PC-3 (cell line): ENCODE measurements at regions not wholly inside any gene's neighbourhood (a gene's known extent, or its start where the extent isn't known, plus 50 kb on each side); places are given as distances from the start of the nearest gene placed in this dataset.

Source experiments
- ATAC-seq: fragments of 200-7000 bp; cut with Tn5 transposase; 2 replicates; pipeline ENCODE4 v1.9.1; 2020; ENCODE audit warnings: mild to moderate bottlenecking, moderate library complexity
- BruUV-seq: library from RNA; stranded (reverse); fragments of 400-500 nt; replicated peaks from 2 replicates; lab custom pipeline; 2021; lab: Mats Ljungman, UMichigan
- CTCF ChIA-PET: fragments of 300-600 bp; sonication (Branson Sonifier 250); formaldehyde crosslinking; loops from one replicate; lab custom pipeline; 2022; ENCODE audit warnings: antibody characterized with exemption; lab: Charles Lee
- POLR2A ChIA-PET: fragments of 300-600 bp; sonication (Branson Sonifier 250); formaldehyde crosslinking; loops from one replicate; lab custom pipeline; 2022; ENCODE audit warnings: antibody characterized with exemption; ENCODE audit not compliant: unreplicated experiment; lab: Charles Lee
- DNase-seq: peaks from one replicate; pipeline ENCODE4 v3.0.0-alpha.2; 2015
- H2AFZ ChIP-seq: fragments of 300-600 bp; sonication (generic); 2 replicates; pipeline ENCODE4 v1.6.0; 2016; ENCODE audit warnings: antibody characterized with exemption, low read length
- H3F3A ChIP-seq: fragments of 300-600 bp; sonication (generic); one replicate; pipeline ENCODE4 v1.6.0; 2017; ENCODE audit warnings: antibody characterized with exemption, low read length, control low read depth, mild to moderate bottlenecking; ENCODE audit not compliant: unreplicated experiment
- H3K27ac ChIP-seq: fragments of 300-600 bp; sonication (generic); 2 replicates; pipeline ENCODE4 v1.5.1; 2016; ENCODE audit warnings: mild to moderate bottlenecking, low read length
- H3K27me3 ChIP-seq: fragments of 300-600 bp; sonication (generic); 2 replicates; pipeline ENCODE4 v1.6.1; 2016; ENCODE audit warnings: low read length, mixed read lengths
- H3K36me3 ChIP-seq: fragments of 300-600 bp; sonication (generic); 2 replicates; pipeline ENCODE4 v1.6.1; 2016; ENCODE audit warnings: low read depth, mixed run types, low read length, mixed read lengths
- H3K4me1 ChIP-seq: fragments of 300-600 bp; sonication (generic); 2 replicates; pipeline ENCODE4 v1.5.1; 2016; ENCODE audit warnings: low read length; ENCODE audit not compliant: insufficient read depth
- H3K4me2 ChIP-seq: fragments of 300-600 bp; sonication (generic); 2 replicates; pipeline ENCODE4 v1.6.0; 2016; ENCODE audit warnings: low read length
- H3K4me3 ChIP-seq: fragments of 300-600 bp; sonication (generic); 2 replicates; pipeline ENCODE4 v1.5.1; 2016; ENCODE audit warnings: mild to moderate bottlenecking, low read length, mixed read lengths
- H3K79me2 ChIP-seq: fragments of 300-600 bp; sonication (generic); 2 replicates; pipeline ENCODE4 v1.6.1; 2017; ENCODE audit warnings: low read length, mixed read lengths
- H3K9ac ChIP-seq: fragments of 300-600 bp; sonication (generic); 2 replicates; pipeline ENCODE4 v1.6.0; 2016; ENCODE audit warnings: mild to moderate bottlenecking, low read length
- H3K9me2 ChIP-seq: fragments of 300-600 bp; sonication (generic); replicated peaks from 2 replicates; pipeline ENCODE4 v1.6.1; 2016; ENCODE audit warnings: mixed run types, low read length, mixed read lengths
- H3K9me3 ChIP-seq: fragments of 300-600 bp; sonication (generic); 2 replicates; pipeline ENCODE4 v1.6.1; 2016; ENCODE audit warnings: low read length, mixed read lengths
- H4K20me1 ChIP-seq: fragments of 300-600 bp; sonication (generic); 2 replicates; pipeline ENCODE4 v1.6.1; 2016; ENCODE audit warnings: low read length, mixed read lengths
- EZH2 ChIP-seq: fragments of 300-600 bp; sonication (generic); IDR thresholded peaks from one replicate; pipeline ENCODE4 v1.6.1; 2017; ENCODE audit warnings: antibody characterized with exemption, mild to moderate bottlenecking, low read length; ENCODE audit not compliant: unreplicated experiment
- EZH2phosphoT487 ChIP-seq: fragments of 300-600 bp; sonication (generic); IDR thresholded peaks from 2 replicates; pipeline ENCODE4 v1.6.1; 2018; ENCODE audit warnings: mild to moderate bottlenecking, antibody characterized with exemption, low read length, borderline replicate concordance
- intact Hi-C: fragments of 100-400 bp; cut with micrococcal nuclease; formaldehyde crosslinking; loops from 2 replicates; pipeline ENCODE4 v1.9.0; 2023
- TF ChIP-seq, protein P1 (sequence below): fragments of 300-600 bp; sonication (generic); conservative IDR thresholded peaks from 2 replicates; pipeline ENCODE4 v1.5.1; 2017; ENCODE audit warnings: antibody characterized with exemption, low read depth, mild to moderate bottlenecking, low read length

DNA sequence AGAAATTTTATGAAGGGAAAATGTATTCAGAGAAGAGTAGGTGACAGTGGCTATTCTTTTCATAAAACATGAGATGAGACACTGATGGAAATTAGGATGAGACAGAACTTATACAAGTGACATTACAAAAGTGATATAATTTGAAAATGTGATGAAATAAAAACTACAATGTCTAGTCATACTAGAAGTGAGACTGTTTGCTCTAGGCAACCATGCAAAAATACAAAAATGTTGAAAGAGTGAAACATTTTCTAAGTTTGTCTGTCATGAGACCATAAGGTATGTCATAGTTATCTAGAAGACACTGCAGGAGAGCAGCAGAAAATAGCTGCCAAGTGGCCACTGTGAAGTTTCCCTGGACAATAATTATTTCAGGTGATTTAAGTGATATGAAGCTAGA, 459.5 kb downstream of the DIPK2A start:
- ChIA-PET POLR2A (no interaction called here), CTCF (no interaction called here)
- Histone ChIP-seq H3K9ac (no peak overlapping the region), H4K20me1 (no peaks in the 10 kb centered on the region), H3K4me1 (peaks cover 24% of the 10 kb centered on the region; the same call in 1 of the 2 replicates), H3K4me3 (no peak overlapping the region), H3K27me3 (no peaks in the 10 kb centered on the region), H2AFZ (no peak overlapping the region), H3F3A (no peaks in the 10 kb centered on the region), H3K9me2 (no peaks in the 10 kb centered on the region), H3K79me2 (no peaks in the 10 kb centered on the region), H3K27ac (no peak overlapping the region; the same call in 1 of the 2 replicates), H3K9me3 (no peaks in the 10 kb centered on the region), H3K36me3 (no peaks in the 10 kb centered on the region), H3K4me2 (no peak overlapping the region)
- ATAC-seq (no peak), DNase-seq (no peak)
- intact Hi-C loops, result loop anchor here (5.0 kb wide), 1 partner anchor 459 kb away; the partner anchor contains the start of gene DIPK2A
- no peak for TF ChIP-seq EZH2
- TF ChIP-seq EZH2phosphoT487, result no peak
- TF ChIP-seq, protein P1, sequence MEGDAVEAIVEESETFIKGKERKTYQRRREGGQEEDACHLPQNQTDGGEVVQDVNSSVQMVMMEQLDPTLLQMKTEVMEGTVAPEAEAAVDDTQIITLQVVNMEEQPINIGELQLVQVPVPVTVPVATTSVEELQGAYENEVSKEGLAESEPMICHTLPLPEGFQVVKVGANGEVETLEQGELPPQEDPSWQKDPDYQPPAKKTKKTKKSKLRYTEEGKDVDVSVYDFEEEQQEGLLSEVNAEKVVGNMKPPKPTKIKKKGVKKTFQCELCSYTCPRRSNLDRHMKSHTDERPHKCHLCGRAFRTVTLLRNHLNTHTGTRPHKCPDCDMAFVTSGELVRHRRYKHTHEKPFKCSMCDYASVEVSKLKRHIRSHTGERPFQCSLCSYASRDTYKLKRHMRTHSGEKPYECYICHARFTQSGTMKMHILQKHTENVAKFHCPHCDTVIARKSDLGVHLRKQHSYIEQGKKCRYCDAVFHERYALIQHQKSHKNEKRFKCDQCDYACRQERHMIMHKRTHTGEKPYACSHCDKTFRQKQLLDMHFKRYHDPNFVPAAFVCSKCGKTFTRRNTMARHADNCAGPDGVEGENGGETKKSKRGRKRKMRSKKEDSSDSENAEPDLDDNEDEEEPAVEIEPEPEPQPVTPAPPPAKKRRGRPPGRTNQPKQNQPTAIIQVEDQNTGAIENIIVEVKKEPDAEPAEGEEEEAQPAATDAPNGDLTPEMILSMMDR, result no peak
- no TSS peak for BruUV-seq

DNA sequence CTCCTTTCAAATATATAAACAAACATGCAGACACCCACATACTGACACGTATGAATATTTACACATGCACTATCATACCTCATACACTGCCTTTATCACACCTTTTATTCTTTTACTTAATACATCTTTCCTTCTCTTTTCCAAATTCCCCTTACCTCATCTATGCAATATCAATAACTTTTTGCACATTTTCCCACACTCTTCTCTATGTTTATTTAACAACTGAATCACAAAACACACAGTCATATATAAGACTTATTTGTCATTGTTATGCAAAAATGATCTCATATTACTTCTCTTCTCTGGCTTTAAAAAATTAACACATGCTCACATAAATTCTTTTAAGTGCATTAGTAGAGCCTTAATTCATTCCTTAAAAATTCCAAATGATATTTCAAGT, 461.4 kb downstream of the DIPK2A start:
- Histone ChIP-seq H3K9ac (peak overlapping the region; percentile 19; the same call in 1 of the 2 replicates), H3F3A (no peaks in the 10 kb centered on the region), H2AFZ (no peak overlapping the region), H3K4me2 (peak overlapping the region; percentile 7), H3K79me2 (no peaks in the 10 kb centered on the region), H3K27me3 (no peaks in the 10 kb centered on the region), H3K4me1 (peaks cover 24% of the 10 kb centered on the region; the same call in 1 of the 2 replicates), H3K4me3 (no peak overlapping the region), H3K9me2 (no peaks in the 10 kb centered on the region), H3K36me3 (no peaks in the 10 kb centered on the region), H3K9me3 (no peaks in the 10 kb centered on the region), H4K20me1 (no peaks in the 10 kb centered on the region), H3K27ac (peak overlapping the region; percentile 58)
- peak; percentile 59 for DNase-seq
- intact Hi-C loops, result loop anchor here (1.0 to 5.0 kb wide), 2 partner anchors 271 to 461 kb away; partner anchors contain the start of gene DIPK2A
- ChIA-PET CTCF (no interaction called here), POLR2A (no interaction called here)
- no peak for TF ChIP-seq EZH2
- TF ChIP-seq, protein P1, result no peak
- TF ChIP-seq EZH2phosphoT487, result no peak
- no TSS peak for BruUV-seq
- ATAC-seq, result peak; percentile 81

DNA sequence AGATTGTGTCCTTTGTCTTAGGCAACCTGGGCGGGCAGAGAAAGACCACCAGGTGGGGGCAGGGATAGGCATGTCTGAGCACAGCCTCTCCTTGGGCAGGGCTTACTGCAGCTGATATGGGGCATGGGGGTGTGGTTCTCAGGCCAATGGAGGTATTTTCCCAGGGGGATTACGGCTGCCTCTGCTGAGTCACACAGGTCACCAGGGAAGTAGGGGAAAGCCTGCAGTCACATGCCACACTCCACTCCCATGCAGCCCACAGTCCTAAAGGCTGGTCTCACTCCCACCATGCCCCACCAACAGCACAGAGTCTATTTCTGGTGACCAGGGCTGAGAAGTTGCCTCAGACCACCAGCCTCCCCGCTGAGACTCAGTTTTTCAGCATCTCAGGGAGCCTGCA, 466.4 kb downstream of the DIPK2A start:
- Histone ChIP-seq H3K9ac (no peak overlapping the region), H3K27ac (no peak overlapping the region), H3K79me2 (no peaks in the 10 kb centered on the region), H3K9me3 (no peaks in the 10 kb centered on the region), H3F3A (no peaks in the 10 kb centered on the region), H3K4me1 (peaks cover 6% of the 10 kb centered on the region; the same call in 1 of the 2 replicates), H3K36me3 (no peaks in the 10 kb centered on the region), H4K20me1 (no peaks in the 10 kb centered on the region), H3K27me3 (no peaks in the 10 kb centered on the region), H2AFZ (no peak overlapping the region), H3K9me2 (no peaks in the 10 kb centered on the region), H3K4me3 (no peak overlapping the region), H3K4me2 (no peak overlapping the region)
- intact Hi-C loops, result no loop called here
- DNase-seq (no peak), ATAC-seq (no peak)
- no TSS peak for BruUV-seq
- POLR2A ChIA-PET, result no interaction called here
- CTCF ChIA-PET, result no interaction called here
- no peak for TF ChIP-seq EZH2phosphoT487
- no peak for TF ChIP-seq EZH2
- TF ChIP-seq, protein P1, result no peak
